ENCODE measurements at regions not wholly inside any gene's neighbourhood (a gene's known extent, or its start where the extent isn't known, plus 50 kb on each side); places are given as distances from the start of the nearest gene placed in this dataset.

GRCh38 chr7:19989906-19990305 is 216.5 kb upstream of the TMEM196 start:
- TF ChIP-seq POLR2A (IDR thresholded peaks at IDR 0.05) (no peak), CTCF (IDR thresholded peaks at IDR 0.05) (no peak), POLR2AphosphoS5 (IDR thresholded peaks at IDR 0.05) (no peak), EP300 (IDR thresholded peaks at IDR 0.05) (no peak)
- H3K27me3 ChIP-seq, result no peaks in the 10 kb centered on the region
- no peak overlapping the region for H3K27ac ChIP-seq
- no peaks in the 10 kb centered on the region for H3K9me3 ChIP-seq
- H3K36me3 ChIP-seq, result no peaks in the 10 kb centered on the region
- no peak overlapping the region for H3K4me3 ChIP-seq
- ATAC-seq, result no peak
- WGBS, 2 donors (ENCODE audit: low coverage in 1 of 2), result 21 to 40% methylated on average over 2 of the region's 2 CpGs
- no peaks in the 10 kb centered on the region for H3K4me1 ChIP-seq

- no peaks in the 10 kb centered on the region for H3K27me3 ChIP-seq
- no peak overlapping the region for H3K4me3 ChIP-seq
- H3K4me1 ChIP-seq, result no peaks in the 10 kb centered on the region
- no peaks in the 10 kb centered on the region for H3K9me3 ChIP-seq
- TF ChIP-seq POLR2A (IDR thresholded peaks at IDR 0.05), result no peak
- TF ChIP-seq EP300 (IDR thresholded peaks at IDR 0.05), result no peak
- no peak overlapping the region for H3K27ac ChIP-seq
- H3K36me3 ChIP-seq, result no peaks in the 10 kb centered on the region
- WGBS, 2 donors (ENCODE audit: low coverage in 1 of 2), result 74 to 94% methylated on average over 2 of the region's 2 CpGs
- no peak for ATAC-seq
These were observed 215.4 kb upstream of the TMEM196 start for GRCh38 chr7:19988860-19989259.

- no peaks in the 10 kb centered on the region for H3K36me3 ChIP-seq
- peaks cover 0 to 11% (median 0%) of the 10 kb centered on the region in 3 donors for H3K9me3 ChIP-seq
- ATAC-seq, result no peak
- H3K27ac ChIP-seq, result no peak overlapping the region
- no peaks in the 10 kb centered on the region for H3K27me3 ChIP-seq
- no peaks in the 10 kb centered on the region for H3K4me1 ChIP-seq
- no peak overlapping the region for H3K4me3 ChIP-seq
- TF ChIP-seq CTCF (IDR thresholded peaks at IDR 0.05) (no peak), POLR2AphosphoS5 (IDR thresholded peaks at IDR 0.05) (no peak), POLR2A (IDR thresholded peaks at IDR 0.05) (no peak), EP300 (IDR thresholded peaks at IDR 0.05) (no peak)
- WGBS, 2 donors (ENCODE audit: low coverage in 1 of 2), result 83 to 90% methylated on average over 1 to 2 of the region's 3 CpGs
These were observed 210.8 kb upstream of the TMEM196 start for GRCh38 chr7:19984231-19984632.

- peak in 3 of 4 experiments; percentile 27 to 39 (median 36) for TF ChIP-seq CTCF (IDR thresholded peaks at IDR 0.05)
- no peak for TF ChIP-seq EP300 (IDR thresholded peaks at IDR 0.05)
- TF ChIP-seq POLR2A (IDR thresholded peaks at IDR 0.05), result no peak
- WGBS, 2 donors (ENCODE audit: low coverage in 1 of 2), result 62 to 65% methylated on average over 4 of the region's 6 CpGs
These were observed 209.7 kb upstream of the TMEM196 start for GRCh38 chr7:19982841-19983835.

GRCh38 chr7:19973581-19973980 is 200.2 kb upstream of the TMEM196 start:
- TF ChIP-seq POLR2AphosphoS5 (IDR thresholded peaks at IDR 0.05), result no peak
- TF ChIP-seq POLR2A (IDR thresholded peaks at IDR 0.05), result no peak
- TF ChIP-seq EP300 (IDR thresholded peaks at IDR 0.05), result no peak
- TF ChIP-seq CTCF (IDR thresholded peaks at IDR 0.05), result no peak
- H3K9me3 ChIP-seq, result no peaks in the 10 kb centered on the region
- no peaks in the 10 kb centered on the region for H3K36me3 ChIP-seq
- H3K4me1 ChIP-seq, result no peaks in the 10 kb centered on the region
- 70 to 79% methylated on average over 2 of the region's 2 CpGs for WGBS, 2 donors (ENCODE audit: low coverage in 1 of 2)
- ATAC-seq, result no peak
- no peak overlapping the region for H3K27ac ChIP-seq
- H3K4me3 ChIP-seq, result no peak overlapping the region
- no peaks in the 10 kb centered on the region for H3K27me3 ChIP-seq

More at GRCh38 chr7:19982841-19983835, 209.7 kb upstream of the TMEM196 start:
- H3K36me3 ChIP-seq, result no peaks in the 10 kb centered on the region
- H3K4me1 ChIP-seq, result no peaks in the 10 kb centered on the region
- H3K27me3 ChIP-seq, result no peaks in the 10 kb centered on the region
- H3K27ac ChIP-seq, result no peak overlapping the region
- H3K9me3 ChIP-seq, result peaks cover 0 to 13% (median 0%) of the 10 kb centered on the region in 3 donors
- no peak overlapping the region for H3K4me3 ChIP-seq
- ATAC-seq, result no peak

Data from gastroesophageal sphincter (tissue), 4 donors.